Kidney (tissue), 13 donors: ENCODE measurements at regions not wholly inside any gene's neighbourhood (a gene's known extent, or its start where the extent isn't known, plus 50 kb on each side); places are given as distances from the start of the nearest gene placed in this dataset.

Source experiments
- DNase-seq, 5 donors: peaks; one replicate each; pipeline ENCODE4 v3.0.0-alpha.2; 2013 to 2020
- FAIRE-seq: peaks from 2 replicates; lab custom pipeline; 2012; peaks lifted over from hg19 to GRCh38; lab: Jason Lieb, UNC
- H3K27ac ChIP-seq, 2 donors: one replicate each; pipeline ENCODE4 v1.7.0; 2013; ENCODE audit warnings: low read depth in 2 of 2, low read length in 2 of 2, inconsistent platforms in 1 of 2
- H3K27me3 ChIP-seq: one replicate; pipeline ENCODE4 v1.7.1; 2013; ENCODE audit warnings: low read length, inconsistent platforms; ENCODE audit not compliant: control insufficient read depth, insufficient read depth
- H3K36me3 ChIP-seq, 3 donors: one replicate each; pipeline versions ENCODE4 v1.7.0 to v1.7.1; 2013; ENCODE audit warnings: low read length in 3 of 3, control low read depth in 1 of 3, inconsistent platforms in 1 of 3; ENCODE audit not compliant: insufficient read depth in 3 of 3, control insufficient read depth in 2 of 3
- H3K4me1 ChIP-seq, 3 donors: one replicate each; pipeline versions ENCODE4 v1.7.0 to v1.7.1; 2013; ENCODE audit warnings: low read length in 3 of 3, inconsistent platforms in 1 of 3, low read depth in 1 of 3; ENCODE audit not compliant: control insufficient read depth in 2 of 3, insufficient read depth in 2 of 3
- H3K4me3 ChIP-seq, 3 donors: one replicate each; pipeline versions ENCODE4 v1.7.0 to v1.8.1; 2013; ENCODE audit warnings: low read length in 3 of 3, control low read depth in 1 of 3, inconsistent platforms in 1 of 3
- H3K9ac ChIP-seq, 3 donors: one replicate each; pipeline versions ENCODE4 v1.7.0 to v1.7.1; 2013; ENCODE audit warnings: low read length in 3 of 3, control low read depth in 1 of 3, inconsistent platforms in 1 of 3
- H3K9me3 ChIP-seq, 3 donors: one replicate each; pipeline versions ENCODE4 v1.7.0 to v1.7.1; 2013; ENCODE audit warnings: low read length in 3 of 3, control low read depth in 1 of 3, inconsistent platforms in 1 of 3; ENCODE audit not compliant: control insufficient read depth in 2 of 3, insufficient read depth in 1 of 3
- intact Hi-C: fragments of 100-400 bp; cut with DNase I; formaldehyde crosslinking; loops from one replicate; pipeline ENCODE4 v1.11.1; 2022
- TF ChIP-seq, protein P1 (sequence below): IDR thresholded peaks from 3 replicates; pipeline ENCODE4 v1.5.1; 2012; ENCODE audit warnings: mild to moderate bottlenecking, moderate library complexity, borderline replicate concordance; ENCODE audit not compliant: insufficient read depth; ENCODE audit errors: extremely low read depth
- donor health status: control.
- donor health status: control.
- donor health status: control.
- donor health status: control.
- donor health status: control.
- donor health status: DM: yes; HTN: yes; CAD: no.
- donor health status: Normal renal cell carcinoma (clear cell type).

DNA sequence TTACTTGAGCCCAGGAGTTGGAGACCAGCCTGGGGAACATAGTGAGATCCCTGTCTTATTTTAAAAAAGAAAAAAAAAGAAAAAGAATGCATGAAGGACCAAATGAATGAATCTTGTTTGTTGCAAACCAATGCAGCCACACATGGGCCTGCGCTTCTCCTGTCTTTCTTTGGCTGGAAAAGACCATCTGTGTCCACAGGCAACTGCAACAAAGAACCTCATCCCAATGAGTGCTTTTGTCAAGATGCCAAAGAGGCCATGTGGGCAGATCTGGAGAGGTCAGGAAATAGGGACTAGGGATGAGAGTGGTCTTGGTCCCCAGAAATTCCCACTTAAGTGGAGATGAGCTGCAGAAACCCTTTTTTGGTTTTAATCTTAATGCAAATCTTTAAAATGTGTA lies 49.8 kb upstream of the DUSP5 start:
- no peak overlapping the region for H3K9ac ChIP-seq
- no peaks in the 10 kb centered on the region for H3K4me1 ChIP-seq
- TF ChIP-seq, protein P1, sequence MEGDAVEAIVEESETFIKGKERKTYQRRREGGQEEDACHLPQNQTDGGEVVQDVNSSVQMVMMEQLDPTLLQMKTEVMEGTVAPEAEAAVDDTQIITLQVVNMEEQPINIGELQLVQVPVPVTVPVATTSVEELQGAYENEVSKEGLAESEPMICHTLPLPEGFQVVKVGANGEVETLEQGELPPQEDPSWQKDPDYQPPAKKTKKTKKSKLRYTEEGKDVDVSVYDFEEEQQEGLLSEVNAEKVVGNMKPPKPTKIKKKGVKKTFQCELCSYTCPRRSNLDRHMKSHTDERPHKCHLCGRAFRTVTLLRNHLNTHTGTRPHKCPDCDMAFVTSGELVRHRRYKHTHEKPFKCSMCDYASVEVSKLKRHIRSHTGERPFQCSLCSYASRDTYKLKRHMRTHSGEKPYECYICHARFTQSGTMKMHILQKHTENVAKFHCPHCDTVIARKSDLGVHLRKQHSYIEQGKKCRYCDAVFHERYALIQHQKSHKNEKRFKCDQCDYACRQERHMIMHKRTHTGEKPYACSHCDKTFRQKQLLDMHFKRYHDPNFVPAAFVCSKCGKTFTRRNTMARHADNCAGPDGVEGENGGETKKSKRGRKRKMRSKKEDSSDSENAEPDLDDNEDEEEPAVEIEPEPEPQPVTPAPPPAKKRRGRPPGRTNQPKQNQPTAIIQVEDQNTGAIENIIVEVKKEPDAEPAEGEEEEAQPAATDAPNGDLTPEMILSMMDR: no peak
- no peak for FAIRE-seq
- H3K27ac ChIP-seq: no peak overlapping the region
- intact Hi-C loops: no loop called here
- no peaks in the 10 kb centered on the region for H3K36me3 ChIP-seq
- no peaks in the 10 kb centered on the region for H3K9me3 ChIP-seq
- no peak for DNase-seq
- H3K4me3 ChIP-seq: no peak overlapping the region
- no peaks in the 10 kb centered on the region for H3K27me3 ChIP-seq
